GM15510 (cell line): ENCODE measurements at regions not wholly inside any gene's neighbourhood (a gene's known extent, or its start where the extent isn't known, plus 50 kb on each side); places are given as distances from the start of the nearest gene placed in this dataset.

Experiments
- POLR2A ChIP-seq: IDR thresholded peaks from 3 replicates; pipeline ENCODE4 v1.6.1; 2011; ENCODE audit warnings: borderline replicate concordance; ENCODE audit not compliant: insufficient read length; ENCODE audit errors: extremely low read depth

DNA sequence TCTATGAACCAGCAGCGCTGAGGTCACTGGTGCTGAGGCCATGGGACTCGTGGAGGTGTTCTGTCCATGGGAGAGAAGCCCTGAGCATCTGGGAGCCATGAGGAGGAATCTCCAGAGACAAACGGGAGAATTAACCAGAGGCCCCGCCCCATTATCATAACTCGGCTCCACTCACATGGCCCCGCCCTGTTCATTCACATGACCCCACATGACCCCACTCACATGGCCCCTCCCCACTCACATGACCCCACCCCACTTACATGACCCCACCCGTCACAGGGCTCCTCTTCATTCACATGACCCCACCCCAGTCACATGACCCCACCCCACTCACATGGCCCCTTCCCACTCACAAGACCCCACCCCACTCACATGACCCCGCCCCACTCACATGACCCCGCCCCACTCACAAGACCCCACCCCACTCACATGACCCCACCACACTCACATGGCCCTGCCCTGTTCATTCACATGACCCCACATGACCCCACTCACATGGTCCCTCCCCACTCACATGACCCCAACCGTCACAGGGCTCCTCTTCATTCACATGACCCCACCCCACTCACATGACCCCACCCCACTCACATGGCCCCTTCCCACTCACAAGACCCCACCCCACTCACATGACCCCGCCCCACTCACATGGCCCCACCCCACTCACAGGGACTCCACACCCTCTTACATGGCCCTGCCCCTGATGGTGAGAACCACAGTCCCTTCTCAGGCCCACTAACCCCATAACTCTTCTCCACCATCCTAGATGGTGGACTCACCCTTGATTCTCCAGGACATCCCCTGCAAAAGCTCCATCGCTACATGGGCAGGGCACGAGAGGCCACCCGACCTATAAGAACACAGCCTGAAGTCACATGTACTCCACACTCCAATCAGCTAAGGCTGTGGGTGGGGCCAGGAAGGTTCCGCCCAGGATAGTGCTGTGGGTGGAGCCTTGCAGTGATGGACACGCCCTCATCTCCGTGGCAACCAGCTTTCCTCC, 151.1 kb upstream of the SFSWAP start:
- TF ChIP-seq POLR2A: no peak

DNA sequence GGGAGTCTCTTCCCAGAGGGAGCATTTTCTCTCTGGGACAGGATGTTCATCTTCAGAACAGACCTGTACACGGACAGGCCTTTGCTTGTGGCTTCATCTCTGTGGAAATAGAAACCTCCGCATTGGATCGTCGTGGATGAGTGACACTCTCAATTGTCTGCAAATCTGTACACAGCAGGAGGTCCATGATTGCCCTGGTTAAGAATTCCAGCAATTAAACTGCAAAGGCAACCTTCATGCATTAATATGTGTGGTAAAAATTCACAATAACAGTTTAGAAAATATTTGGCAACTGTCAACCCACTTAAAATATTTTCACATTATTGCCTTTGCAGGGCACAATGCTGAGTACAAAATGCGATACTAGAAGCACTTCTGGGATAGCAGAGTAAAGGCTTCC, 149.8 kb upstream of the SFSWAP start:
- no peak for TF ChIP-seq POLR2A

DNA sequence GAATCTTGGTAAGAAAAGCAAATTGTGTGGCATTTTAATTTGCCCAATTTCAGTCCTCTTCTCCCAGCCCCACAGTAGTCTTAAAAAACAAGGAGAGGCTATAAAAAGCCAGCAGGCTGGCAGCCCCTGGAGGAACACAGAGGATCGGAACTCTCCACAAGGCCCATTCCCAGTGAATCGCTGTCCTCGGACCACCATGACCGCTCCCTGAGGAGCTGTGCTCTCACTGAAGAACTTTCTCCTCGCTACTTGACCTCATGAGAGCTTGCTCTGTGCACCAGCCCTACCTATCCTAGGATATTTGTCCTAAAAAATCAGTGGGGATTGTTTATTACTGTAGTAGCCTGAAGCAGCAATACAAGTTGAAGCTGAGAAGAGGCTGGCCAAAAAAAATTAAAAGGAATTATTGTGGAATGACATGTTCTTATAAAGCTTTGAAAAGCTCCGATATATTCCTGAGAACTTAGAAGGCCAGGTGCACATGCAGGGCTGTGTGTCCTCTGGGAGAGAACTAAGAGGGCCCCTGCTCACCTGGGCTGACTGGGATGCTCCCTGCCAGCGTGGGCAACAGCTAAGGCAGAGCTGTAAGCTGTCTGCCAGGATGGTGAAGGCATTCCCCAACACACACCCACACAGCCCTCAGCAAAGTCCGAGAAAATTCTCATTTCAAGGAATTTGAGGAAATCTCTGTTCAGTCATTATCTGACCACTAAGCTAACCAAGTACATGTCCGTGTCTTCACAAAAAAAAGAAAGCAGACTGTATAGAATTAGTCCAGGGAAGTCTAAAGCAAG, 148.8 kb upstream of the SFSWAP start:
- TF ChIP-seq POLR2A: no peak

DNA sequence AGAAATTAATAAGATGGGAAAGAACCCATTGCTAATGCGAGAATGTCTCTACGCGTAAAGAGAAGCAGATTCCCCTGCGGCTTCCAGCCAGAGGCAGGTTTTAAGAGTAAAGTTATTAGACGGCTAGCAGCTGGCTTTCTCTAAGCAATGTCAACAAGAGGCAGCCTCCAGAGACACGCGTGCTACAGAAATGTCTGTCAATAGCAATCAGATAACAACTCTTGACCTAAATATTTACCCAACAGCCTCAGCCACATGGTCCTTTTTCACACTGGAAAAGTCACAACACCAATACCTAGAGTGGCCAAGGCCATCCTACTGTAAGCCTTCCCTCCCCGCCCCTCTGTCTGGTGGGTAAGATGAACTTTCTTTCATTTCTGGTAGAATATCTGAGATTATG, 146.0 kb upstream of the SFSWAP start:
- no peak for TF ChIP-seq POLR2A

DNA sequence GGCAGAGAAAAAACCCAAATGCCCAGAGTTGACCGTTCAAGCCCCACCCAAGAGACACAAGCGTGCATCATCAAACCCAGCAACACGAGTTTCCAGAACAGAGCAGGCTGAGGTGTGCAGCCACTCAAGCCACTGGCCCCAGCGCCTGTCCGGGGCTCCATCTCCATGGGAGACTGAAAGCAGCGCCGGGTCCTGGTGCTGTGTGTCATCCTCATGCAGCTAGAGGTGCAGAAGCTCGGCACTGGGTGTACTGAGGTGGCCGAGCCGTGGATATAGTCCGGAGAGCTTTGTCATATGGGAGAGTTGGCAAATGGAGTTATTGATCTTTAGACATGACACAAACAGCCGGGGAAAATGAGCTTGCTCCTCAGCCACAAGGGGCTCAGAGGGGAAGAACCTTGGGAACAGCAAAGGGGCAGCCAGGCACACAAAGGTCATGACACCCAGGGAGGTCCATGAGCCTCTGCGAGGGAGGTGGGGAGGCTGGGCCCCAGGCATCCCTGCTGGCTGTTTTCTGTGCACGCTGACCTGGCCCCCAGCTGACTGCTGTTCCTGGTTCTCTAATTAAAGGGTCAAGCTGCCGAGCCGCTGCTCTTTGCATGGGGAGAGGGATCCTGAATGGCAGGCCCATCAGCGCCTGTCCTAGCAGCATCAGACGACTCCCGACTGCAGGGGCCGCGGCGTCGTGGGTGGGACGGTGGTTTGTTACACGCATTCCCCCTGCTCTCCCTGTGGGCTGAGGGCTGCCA, 145.4 kb upstream of the SFSWAP start:
- TF ChIP-seq POLR2A: no peak

DNA sequence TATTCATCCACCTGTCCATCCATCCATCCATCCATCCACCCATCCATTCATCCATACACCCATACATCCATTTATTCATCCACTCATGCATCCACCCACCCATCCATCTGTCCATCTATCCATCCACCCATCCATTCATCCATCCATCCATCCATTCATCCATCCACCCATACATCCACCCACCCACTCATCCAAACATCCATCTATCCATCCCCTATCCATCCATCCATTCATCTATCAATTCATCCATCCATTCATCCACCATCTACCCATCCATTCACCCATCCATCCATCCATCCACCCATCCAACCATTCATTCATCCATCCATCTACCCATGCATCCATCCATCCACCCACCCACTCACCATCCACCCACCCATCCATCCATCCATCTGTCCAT, 142.6 kb upstream of the SFSWAP start:
- no peak for TF ChIP-seq POLR2A

DNA sequence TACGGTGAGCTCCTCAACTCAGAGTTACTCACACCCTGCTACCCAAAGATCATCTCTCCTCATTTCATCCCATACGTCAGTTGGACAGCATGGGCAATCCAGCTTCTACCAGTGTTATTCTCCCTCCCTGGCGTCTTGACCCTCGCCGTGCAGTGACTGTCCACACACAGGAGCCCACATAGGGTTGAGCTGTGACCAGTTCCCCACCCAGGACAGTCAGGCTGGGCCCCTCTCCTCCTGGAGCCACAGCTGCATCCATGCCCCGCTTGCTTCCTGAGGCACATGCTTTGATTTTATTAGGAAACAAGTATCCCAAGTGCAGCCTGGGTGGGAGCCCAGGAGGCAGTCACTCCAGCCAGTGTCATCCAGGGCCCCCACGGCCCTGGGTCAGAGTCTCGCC, 140.3 kb upstream of the SFSWAP start:
- no peak for TF ChIP-seq POLR2A

DNA sequence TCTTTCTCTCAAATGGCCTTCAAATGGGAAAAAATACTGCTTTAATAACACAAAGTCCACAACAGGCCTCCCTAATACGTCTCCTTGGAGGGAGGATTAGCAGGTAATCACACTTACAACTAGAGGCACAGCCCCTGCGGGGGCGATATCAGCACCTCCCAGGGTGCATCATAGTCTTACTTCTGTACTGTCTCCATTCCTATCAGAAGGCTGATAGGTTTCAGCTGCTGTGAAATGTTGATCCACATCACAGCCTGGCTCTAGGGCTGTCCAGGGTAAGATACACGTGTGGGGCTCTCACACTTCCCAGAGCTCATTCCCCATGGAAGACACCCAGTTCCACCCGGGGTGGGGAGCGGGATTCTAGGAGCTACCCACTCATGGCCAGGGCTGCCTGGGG, 139.1 kb upstream of the SFSWAP start:
- no peak for TF ChIP-seq POLR2A

DNA sequence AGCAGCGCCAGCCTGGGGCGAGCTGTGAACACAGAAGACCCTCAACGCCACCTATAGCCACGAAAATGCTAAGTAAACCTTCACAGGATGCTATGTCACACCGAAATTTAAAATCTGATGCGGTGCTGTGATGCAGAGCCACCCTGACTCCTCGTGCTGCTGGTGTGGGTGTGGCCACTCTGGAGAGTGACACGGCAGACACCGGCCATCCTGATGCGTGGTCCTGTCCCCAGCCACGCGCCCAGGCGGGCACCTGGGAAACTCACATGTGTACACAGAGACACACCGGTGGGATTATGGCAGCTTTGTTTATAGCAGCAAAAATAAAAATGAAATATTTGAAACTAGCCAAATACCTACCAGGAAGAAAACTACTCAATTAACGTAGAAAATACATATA, 138.3 kb upstream of the SFSWAP start:
- TF ChIP-seq POLR2A: no peak

DNA sequence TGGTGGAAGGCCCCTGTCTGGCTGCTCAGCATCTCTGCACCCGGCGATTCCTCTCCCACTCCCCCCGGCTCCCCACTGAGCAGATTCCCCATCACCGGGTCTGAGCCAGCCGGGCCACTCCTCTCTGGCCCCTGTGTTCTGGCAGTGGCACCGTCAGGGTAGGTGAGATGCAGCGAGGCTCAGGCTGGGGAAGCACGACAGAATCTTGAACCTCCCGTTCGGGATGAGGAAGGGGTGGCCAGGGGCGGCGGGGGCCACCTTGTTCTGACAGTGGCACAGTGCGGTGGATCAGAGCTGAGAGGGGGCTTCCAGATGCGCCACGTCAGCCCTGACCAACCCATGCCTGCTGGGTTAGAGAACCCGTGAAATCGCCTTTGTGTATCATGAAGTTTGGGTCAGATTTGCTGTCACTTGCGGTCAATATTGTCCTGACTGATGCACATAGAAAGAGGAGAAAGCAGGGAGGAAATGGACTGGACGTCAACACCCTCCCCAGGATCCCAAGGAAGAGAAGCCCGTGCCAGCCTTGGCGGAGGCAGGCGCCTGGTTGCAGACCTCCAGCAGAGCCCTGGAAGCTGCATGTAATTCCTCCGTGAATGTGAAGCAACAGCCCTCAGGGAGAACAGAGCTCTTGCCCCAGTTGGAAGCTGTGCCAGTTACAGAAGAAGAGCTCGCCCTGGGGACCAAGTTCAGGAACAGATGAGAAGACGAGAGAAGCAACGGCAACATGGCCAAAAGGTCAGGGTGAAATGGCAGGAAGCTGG, 137.1 kb upstream of the SFSWAP start:
- no peak for TF ChIP-seq POLR2A

DNA sequence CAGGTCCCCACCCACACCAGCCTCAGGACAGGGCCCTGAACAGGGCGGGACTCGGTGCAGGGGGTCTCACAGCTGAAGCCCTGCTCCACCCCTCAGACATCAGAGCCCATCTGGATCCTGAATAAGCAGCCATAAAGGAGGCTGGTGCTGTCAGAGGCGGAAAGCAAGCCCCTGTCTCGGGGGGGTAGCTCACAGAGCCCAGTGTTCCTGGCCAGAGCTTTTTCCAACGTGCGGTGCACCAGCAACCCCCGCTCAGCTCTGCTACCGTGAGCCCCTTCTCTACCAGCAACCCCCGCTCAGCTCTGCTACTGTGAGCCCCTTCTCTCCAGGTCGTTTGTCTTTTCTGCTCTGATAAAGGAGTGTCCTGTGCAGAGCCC, 136.5 kb upstream of the SFSWAP start:
- TF ChIP-seq POLR2A: no peak

DNA sequence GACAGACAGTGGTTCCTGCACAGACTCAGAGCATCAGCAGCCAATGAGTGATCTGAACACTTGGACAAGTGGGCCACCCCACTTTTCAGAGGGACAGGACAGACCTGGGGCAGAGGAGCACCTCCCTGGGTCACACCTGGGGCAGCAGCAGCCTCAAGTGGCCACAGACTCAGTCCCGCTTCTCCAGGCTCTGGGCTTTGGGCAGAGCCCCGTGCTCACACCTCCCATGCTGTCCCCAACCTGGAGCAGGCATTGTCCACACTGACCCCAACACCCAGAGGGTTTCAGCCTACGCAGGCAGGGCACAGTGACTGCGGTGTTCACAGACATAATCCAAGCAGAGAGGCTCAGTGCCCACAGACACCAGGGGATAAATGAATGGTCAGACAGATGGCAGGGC, 135.5 kb upstream of the SFSWAP start:
- no peak for TF ChIP-seq POLR2A

DNA sequence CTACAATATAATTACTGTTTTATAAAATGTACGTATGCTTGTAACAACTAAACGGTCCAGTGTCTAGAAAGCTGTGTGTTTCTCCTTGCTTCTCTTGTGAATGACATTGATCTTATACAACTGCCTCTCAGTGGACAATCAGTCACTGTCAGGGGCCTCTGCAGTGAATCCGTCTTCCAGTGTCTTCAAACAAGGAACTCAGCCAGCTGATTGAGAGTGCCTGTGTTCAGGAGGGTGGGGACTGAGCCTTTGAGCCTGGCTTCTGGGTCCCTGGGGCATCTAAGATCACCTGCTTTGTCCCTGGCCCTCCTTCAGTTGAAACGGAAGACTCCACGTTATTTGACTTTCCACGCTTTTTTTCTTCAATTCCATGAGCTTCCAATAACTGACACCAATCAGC, 133.1 kb upstream of the SFSWAP start:
- no peak for TF ChIP-seq POLR2A

DNA sequence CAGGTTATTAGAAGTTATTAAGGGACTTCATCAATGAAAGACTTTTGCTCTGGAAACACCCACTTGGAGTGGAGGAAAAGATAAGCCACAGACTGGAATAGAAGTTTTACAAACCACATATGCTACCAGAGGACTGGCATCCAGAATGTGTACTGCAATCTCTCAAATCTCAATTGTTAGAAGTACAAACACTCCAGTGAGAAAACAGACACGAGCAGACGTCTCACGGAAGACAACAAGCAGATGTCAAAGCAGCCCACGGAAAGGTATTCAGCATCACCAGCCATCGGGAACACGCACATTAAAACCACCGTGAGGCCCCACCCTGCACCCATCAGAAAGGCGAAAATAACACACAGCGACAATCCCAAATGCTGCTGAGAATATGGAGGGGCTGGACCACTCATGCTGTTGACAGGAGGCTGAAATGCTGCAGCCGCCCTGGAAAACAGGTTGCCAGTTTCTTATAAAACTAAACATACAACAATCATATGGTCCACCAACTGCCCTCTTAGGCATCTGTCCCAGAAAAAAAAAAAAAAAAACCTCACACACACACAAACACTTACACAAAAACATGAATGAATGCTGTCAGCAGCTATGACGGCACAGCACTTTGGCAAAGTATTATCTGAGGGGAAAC, 131.9 kb upstream of the SFSWAP start:
- TF ChIP-seq POLR2A: no peak
